ENCODE measurements at regions not wholly inside any gene's neighbourhood (a gene's known extent, or its start where the extent isn't known, plus 50 kb on each side); places are given as distances from the start of the nearest gene placed in this dataset.

GRCh38 chr1:36743286-36744005 is 260.7 kb upstream of the CSF3R start:
- no peaks in the 10 kb centered on the region for H3K9me3 ChIP-seq (ENCODE audit: low read depth, low read length)
- no peak for DNase-seq (ENCODE audit: low read depth, low spot score)
- TF ChIP-seq EZH2 (IDR thresholded peaks at IDR 0.05) (no peak), FOXP2 (optimal IDR thresholded peaks at IDR 0.05; ENCODE audit: control extremely low read depth, extremely low read length, insufficient read depth) (no peak), POLR2AphosphoS5 (IDR thresholded peaks at IDR 0.05; ENCODE audit: borderline replicate concordance, low read depth, low read length) (no peak)
- no peaks in the 10 kb centered on the region for H3K36me3 ChIP-seq (ENCODE audit: insufficient read depth, low read length)
- 0 out of 2 replicates have a peak overlapping the region, but pooled peaks have one; percentile 17 for H3K27ac ChIP-seq
- no peak overlapping the region for H3K4me3 ChIP-seq
- no peak overlapping the region for H3K9ac ChIP-seq (ENCODE audit: insufficient read length)

GRCh38 chr1:36741066-36741465 is 258.4 kb upstream of the CSF3R start:
- no peaks in the 10 kb centered on the region for H3K36me3 ChIP-seq (ENCODE audit: insufficient read depth, low read length)
- no peak overlapping the region for H3K4me3 ChIP-seq
- DNase-seq (ENCODE audit: low read depth, low spot score), result no peak
- H3K9me3 ChIP-seq (ENCODE audit: low read depth, low read length), result no peaks in the 10 kb centered on the region
- H3K27ac ChIP-seq, result no peak overlapping the region
- H3K9ac ChIP-seq (ENCODE audit: insufficient read length), result no peak overlapping the region
- TF ChIP-seq POLR2AphosphoS5 (IDR thresholded peaks at IDR 0.05; ENCODE audit: borderline replicate concordance, low read depth, low read length) (no peak), FOXP2 (optimal IDR thresholded peaks at IDR 0.05; ENCODE audit: control extremely low read depth, extremely low read length, insufficient read depth) (no peak), EZH2 (IDR thresholded peaks at IDR 0.05) (no peak)

GRCh38 chr1:36740446-36740845 is 257.7 kb upstream of the CSF3R start:
- Histone ChIP-seq H3K36me3 (ENCODE audit: insufficient read depth, low read length) (no peaks in the 10 kb centered on the region), H3K4me3 (no peak overlapping the region), H3K9me3 (ENCODE audit: low read depth, low read length) (no peaks in the 10 kb centered on the region), H3K9ac (ENCODE audit: insufficient read length) (no peak overlapping the region), H3K27ac (peak overlapping the region; percentile 84)
- TF ChIP-seq POLR2AphosphoS5 (IDR thresholded peaks at IDR 0.05; ENCODE audit: borderline replicate concordance, low read depth, low read length), result no peak
- no peak for DNase-seq (ENCODE audit: low read depth, low spot score)

- Histone ChIP-seq H3K27ac (peak overlapping the region; percentile 93), H3K36me3 (ENCODE audit: insufficient read depth, low read length) (no peaks in the 10 kb centered on the region), H3K9ac (ENCODE audit: insufficient read length) (peak overlapping the region; percentile 67), H3K4me3 (peak overlapping the region; percentile 55), H3K9me3 (ENCODE audit: low read depth, low read length) (no peaks in the 10 kb centered on the region)
- peak; percentile 60 for DNase-seq (ENCODE audit: low read depth, low spot score)
- no peak for TF ChIP-seq EZH2 (IDR thresholded peaks at IDR 0.05)
- peak; percentile 62; the same call in 1 of the 2 replicates for TF ChIP-seq POLR2AphosphoS5 (IDR thresholded peaks at IDR 0.05; ENCODE audit: borderline replicate concordance, low read depth, low read length)
- no peak for TF ChIP-seq FOXP2 (optimal IDR thresholded peaks at IDR 0.05; ENCODE audit: control extremely low read depth, extremely low read length, insufficient read depth)
Observed at GRCh38 chr1:36739703-36740289, 257.1 kb upstream of the CSF3R start.

GRCh38 chr1:36738245-36738644 is 255.5 kb upstream of the CSF3R start:
- H3K9me3 ChIP-seq (ENCODE audit: low read depth, low read length), result no peaks in the 10 kb centered on the region
- no peak overlapping the region for H3K4me3 ChIP-seq
- peak overlapping the region; percentile 93 for H3K27ac ChIP-seq
- TF ChIP-seq FOXP2 (optimal IDR thresholded peaks at IDR 0.05; ENCODE audit: control extremely low read depth, extremely low read length, insufficient read depth), result no peak
- TF ChIP-seq POLR2AphosphoS5 (IDR thresholded peaks at IDR 0.05; ENCODE audit: borderline replicate concordance, low read depth, low read length), result no peak
- TF ChIP-seq EZH2 (IDR thresholded peaks at IDR 0.05), result no peak
- DNase-seq (ENCODE audit: low read depth, low spot score), result no peak
- no peak overlapping the region for H3K9ac ChIP-seq (ENCODE audit: insufficient read length)
- no peaks in the 10 kb centered on the region for H3K36me3 ChIP-seq (ENCODE audit: insufficient read depth, low read length)

DNA sequence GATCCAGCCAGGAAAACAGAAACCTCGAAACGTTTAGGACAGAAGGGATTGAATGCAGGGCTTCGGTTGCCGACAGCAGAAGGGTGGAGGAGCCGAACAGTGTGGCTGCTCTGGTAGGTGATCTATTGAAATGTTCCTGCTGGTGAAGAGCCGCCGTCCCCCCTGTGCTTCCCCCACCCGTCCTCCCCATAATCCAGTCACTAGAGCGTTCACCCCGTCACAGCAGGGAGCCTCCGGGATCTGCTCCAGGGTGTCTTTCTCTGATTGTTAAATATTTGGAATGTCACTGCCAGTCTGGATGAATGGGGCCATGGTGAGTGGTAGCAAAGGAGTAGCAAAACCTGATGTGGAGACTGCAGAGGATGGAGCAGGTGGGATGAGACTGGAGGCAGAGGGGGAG is 255.1 kb upstream of the CSF3R start:
- no peak for DNase-seq (ENCODE audit: low read depth, low spot score)
- no peaks in the 10 kb centered on the region for H3K36me3 ChIP-seq (ENCODE audit: insufficient read depth, low read length)
- peak overlapping the region; percentile 22 for H3K9ac ChIP-seq (ENCODE audit: insufficient read length)
- peak overlapping the region; percentile 53 for H3K4me3 ChIP-seq
- no peaks in the 10 kb centered on the region for H3K9me3 ChIP-seq (ENCODE audit: low read depth, low read length)
- no peak for TF ChIP-seq POLR2AphosphoS5 (IDR thresholded peaks at IDR 0.05; ENCODE audit: borderline replicate concordance, low read depth, low read length)
- H3K27ac ChIP-seq, result peak overlapping the region; percentile 85

DNA sequence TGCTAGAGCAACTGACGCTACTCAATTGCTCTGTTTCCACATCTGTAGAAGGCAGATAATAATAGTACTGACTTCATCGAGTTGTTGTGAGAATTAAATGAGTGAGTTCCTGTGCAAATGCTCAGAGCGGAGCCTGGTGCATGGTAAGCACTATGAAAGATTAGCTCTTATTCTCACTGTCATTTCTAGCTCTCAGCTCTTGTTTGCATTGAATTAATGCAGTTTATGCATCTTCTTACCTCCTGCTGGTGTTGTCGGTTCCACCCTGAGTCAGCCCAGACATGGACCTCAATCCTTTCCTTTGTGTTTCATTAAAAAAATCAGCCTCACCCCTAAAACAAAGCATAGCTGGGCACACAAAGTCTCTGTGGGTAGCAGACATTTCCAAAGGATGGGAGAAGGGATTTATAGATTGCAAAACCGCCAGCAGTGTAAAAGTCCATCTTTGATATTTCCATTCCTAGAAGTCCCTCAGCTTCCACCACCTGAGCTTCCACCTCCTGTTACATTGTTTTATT is 254.4 kb upstream of the CSF3R start:
- Histone ChIP-seq H3K4me3 (peak overlapping the region; percentile 53), H3K36me3 (ENCODE audit: insufficient read depth, low read length) (no peaks in the 10 kb centered on the region), H3K9me3 (ENCODE audit: low read depth, low read length) (no peaks in the 10 kb centered on the region), H3K9ac (ENCODE audit: insufficient read length) (peak overlapping the region; percentile 22), H3K27ac (peak overlapping the region; percentile 85)
- no peak for DNase-seq (ENCODE audit: low read depth, low spot score)
- TF ChIP-seq EZH2 (IDR thresholded peaks at IDR 0.05) (no peak), POLR2AphosphoS5 (IDR thresholded peaks at IDR 0.05; ENCODE audit: borderline replicate concordance, low read depth, low read length) (no peak), FOXP2 (optimal IDR thresholded peaks at IDR 0.05; ENCODE audit: control extremely low read depth, extremely low read length, insufficient read depth) (no peak)

- H3K4me3 ChIP-seq, result no peak overlapping the region
- TF ChIP-seq POLR2AphosphoS5 (IDR thresholded peaks at IDR 0.05; ENCODE audit: borderline replicate concordance, low read depth, low read length) (no peak), EZH2 (IDR thresholded peaks at IDR 0.05) (no peak)
- H3K27ac ChIP-seq, result peak overlapping the region; percentile 85
- no peaks in the 10 kb centered on the region for H3K9me3 ChIP-seq (ENCODE audit: low read depth, low read length)
- no peak for DNase-seq (ENCODE audit: low read depth, low spot score)
- peak overlapping the region; percentile 23 for H3K9ac ChIP-seq (ENCODE audit: insufficient read length)
- H3K36me3 ChIP-seq (ENCODE audit: insufficient read depth, low read length), result no peaks in the 10 kb centered on the region
Observed at GRCh38 chr1:36735939-36736730, 253.4 kb upstream of the CSF3R start.
